Ishikawa (cell line): ENCODE measurements at regions not wholly inside any gene's neighbourhood (a gene's known extent, or its start where the extent isn't known, plus 50 kb on each side); places are given as distances from the start of the nearest gene placed in this dataset.

Source experiments
- EGR1 ChIP-seq: IDR thresholded peaks from 2 replicates; pipeline ENCODE4 v1.6.1; 2012
- EP300 ChIP-seq: IDR thresholded peaks from 2 replicates; pipeline ENCODE4 v1.6.1; 2012; ENCODE audit warnings: borderline replicate concordance
- MAX ChIP-seq: IDR thresholded peaks from 2 replicates; pipeline ENCODE4 v1.6.1; 2012
- NFIC ChIP-seq: IDR thresholded peaks from 2 replicates; pipeline ENCODE4 v1.6.1; 2012
- TAF1 ChIP-seq: IDR thresholded peaks from 2 replicates; pipeline ENCODE4 v1.6.1; 2012; ENCODE audit warnings: low read depth, mild to moderate bottlenecking
- TEAD4 ChIP-seq: IDR thresholded peaks from 2 replicates; pipeline ENCODE4 v1.6.1; 2012

GRCh38 chr3:182618981-182619591 lies 174.2 kb upstream of the ATP11B start:
- TF ChIP-seq EGR1 = no peak
- no peak for TF ChIP-seq TAF1
- TF ChIP-seq NFIC = no peak
- TF ChIP-seq TEAD4 = no peak
- TF ChIP-seq MAX = no peak
- TF ChIP-seq EP300 = no peak
